Tibial nerve (tissue), 3 donors: ENCODE measurements at regions not wholly inside any gene's neighbourhood (a gene's known extent, or its start where the extent isn't known, plus 50 kb on each side); places are given as distances from the start of the nearest gene placed in this dataset.

Experiments
- POLR2A ChIP-seq, 2 donors: fragments of 450-650 bp; IDR thresholded peaks; one replicate each; pipeline ENCODE4 v1.6.1; 2017; ENCODE audit warnings: antibody characterized with exemption in 2 of 2, mild to moderate bottlenecking in 2 of 2, moderate library complexity in 2 of 2
- TF ChIP-seq, protein P1 (sequence below), 5 experiments: fragments of 200-600 bp in 3 of 5; fragments of 450-650 bp in 2 of 5; sonication (generic) in 3 of 5; IDR thresholded peaks; one replicate each; pipeline ENCODE4 v1.5.1; 2016 to 2019; ENCODE audit warnings: antibody characterized with exemption in 5 of 5, mild to moderate bottlenecking in 3 of 5, moderate library complexity in 2 of 5

- TF ChIP-seq, protein P1, sequence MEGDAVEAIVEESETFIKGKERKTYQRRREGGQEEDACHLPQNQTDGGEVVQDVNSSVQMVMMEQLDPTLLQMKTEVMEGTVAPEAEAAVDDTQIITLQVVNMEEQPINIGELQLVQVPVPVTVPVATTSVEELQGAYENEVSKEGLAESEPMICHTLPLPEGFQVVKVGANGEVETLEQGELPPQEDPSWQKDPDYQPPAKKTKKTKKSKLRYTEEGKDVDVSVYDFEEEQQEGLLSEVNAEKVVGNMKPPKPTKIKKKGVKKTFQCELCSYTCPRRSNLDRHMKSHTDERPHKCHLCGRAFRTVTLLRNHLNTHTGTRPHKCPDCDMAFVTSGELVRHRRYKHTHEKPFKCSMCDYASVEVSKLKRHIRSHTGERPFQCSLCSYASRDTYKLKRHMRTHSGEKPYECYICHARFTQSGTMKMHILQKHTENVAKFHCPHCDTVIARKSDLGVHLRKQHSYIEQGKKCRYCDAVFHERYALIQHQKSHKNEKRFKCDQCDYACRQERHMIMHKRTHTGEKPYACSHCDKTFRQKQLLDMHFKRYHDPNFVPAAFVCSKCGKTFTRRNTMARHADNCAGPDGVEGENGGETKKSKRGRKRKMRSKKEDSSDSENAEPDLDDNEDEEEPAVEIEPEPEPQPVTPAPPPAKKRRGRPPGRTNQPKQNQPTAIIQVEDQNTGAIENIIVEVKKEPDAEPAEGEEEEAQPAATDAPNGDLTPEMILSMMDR (IDR thresholded peaks at IDR 0.05) = no peak
- TF ChIP-seq POLR2A (IDR thresholded peaks at IDR 0.05) = no peak
Measured at GRCh38 chr3:110343945-110344344, 727.7 kb upstream of the NECTIN3 start.
